HCT116 (cell line): ENCODE measurements at regions not wholly inside any gene's neighbourhood (a gene's known extent, or its start where the extent isn't known, plus 50 kb on each side); places are given as distances from the start of the nearest gene placed in this dataset.

Experiments
- EZH2phosphoT487 ChIP-seq: fragments of 200-600 bp; IDR thresholded peaks from 2 replicates; pipeline ENCODE4 v1.6.1; 2018; ENCODE audit warnings: antibody characterized with exemption, borderline replicate concordance
- POLR2A ChIP-seq: IDR thresholded peaks from 2 replicates; pipeline ENCODE4 v1.7.0; 2011; ENCODE audit warnings: borderline replicate concordance; ENCODE audit not compliant: insufficient read depth, insufficient read length; ENCODE audit errors: extremely low read depth
- SIN3A ChIP-seq: IDR thresholded peaks from 2 replicates; pipeline ENCODE4 v1.6.1; 2012; ENCODE audit warnings: low read depth
- ZFX ChIP-seq: fragments of 450-650 bp; IDR thresholded peaks from 2 replicates; pipeline ENCODE4 v1.6.1; 2017
- TF ChIP-seq, protein P1 (sequence below), 3 experiments: fragments of 200-600 bp in 1 of 3; sonication (generic) in 1 of 3; IDR thresholded peaks in 2 of 3; conservative IDR thresholded peaks in 1 of 3; 2 replicates each; pipeline ENCODE4 v1.5.1; 2012 to 2017; ENCODE audit warnings: low read depth in 2 of 3, low read length in 2 of 3, antibody characterized with exemption in 1 of 3, borderline replicate concordance in 1 of 3, control low read depth in 1 of 3, mild to moderate bottlenecking in 1 of 3, mixed read lengths in 1 of 3, mixed run types in 1 of 3, moderate library complexity in 1 of 3; ENCODE audit not compliant: insufficient read depth in 1 of 3

DNA sequence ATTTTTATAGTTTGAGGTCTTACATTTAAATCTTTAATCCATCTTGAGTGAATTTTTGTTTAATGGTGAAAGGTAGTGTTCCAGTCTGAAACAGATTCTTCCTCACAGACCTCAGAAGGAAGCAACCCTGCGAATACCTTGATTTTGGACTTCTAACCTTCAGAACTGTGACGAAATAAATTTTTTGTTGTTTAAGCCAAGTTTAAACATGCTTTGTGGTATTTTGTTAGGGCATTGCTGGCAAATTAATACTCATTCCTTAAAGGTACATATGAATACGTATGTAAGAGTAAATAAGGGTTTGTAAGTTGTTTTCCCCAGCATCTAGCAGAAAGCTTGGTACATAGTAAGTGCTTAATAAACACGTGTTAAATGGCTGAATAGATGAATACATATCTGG is 100.3 kb downstream of the SEC16B start:
- no peak for TF ChIP-seq SIN3A
- TF ChIP-seq, protein P1, sequence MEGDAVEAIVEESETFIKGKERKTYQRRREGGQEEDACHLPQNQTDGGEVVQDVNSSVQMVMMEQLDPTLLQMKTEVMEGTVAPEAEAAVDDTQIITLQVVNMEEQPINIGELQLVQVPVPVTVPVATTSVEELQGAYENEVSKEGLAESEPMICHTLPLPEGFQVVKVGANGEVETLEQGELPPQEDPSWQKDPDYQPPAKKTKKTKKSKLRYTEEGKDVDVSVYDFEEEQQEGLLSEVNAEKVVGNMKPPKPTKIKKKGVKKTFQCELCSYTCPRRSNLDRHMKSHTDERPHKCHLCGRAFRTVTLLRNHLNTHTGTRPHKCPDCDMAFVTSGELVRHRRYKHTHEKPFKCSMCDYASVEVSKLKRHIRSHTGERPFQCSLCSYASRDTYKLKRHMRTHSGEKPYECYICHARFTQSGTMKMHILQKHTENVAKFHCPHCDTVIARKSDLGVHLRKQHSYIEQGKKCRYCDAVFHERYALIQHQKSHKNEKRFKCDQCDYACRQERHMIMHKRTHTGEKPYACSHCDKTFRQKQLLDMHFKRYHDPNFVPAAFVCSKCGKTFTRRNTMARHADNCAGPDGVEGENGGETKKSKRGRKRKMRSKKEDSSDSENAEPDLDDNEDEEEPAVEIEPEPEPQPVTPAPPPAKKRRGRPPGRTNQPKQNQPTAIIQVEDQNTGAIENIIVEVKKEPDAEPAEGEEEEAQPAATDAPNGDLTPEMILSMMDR (IDR thresholded peaks at IDR 0.05 in 2 of 3, conservative IDR thresholded peaks at IDR 0.05 in 1 of 3; ENCODE audit: borderline replicate concordance in 1 of 3, insufficient read depth in 1 of 3, low read depth in 2 of 3, low read length in 2 of 3): no peak
- no peak for TF ChIP-seq ZFX
- TF ChIP-seq POLR2A: no peak
- TF ChIP-seq EZH2phosphoT487: no peak
